ENCODE measurements at regions not wholly inside any gene's neighbourhood (a gene's known extent, or its start where the extent isn't known, plus 50 kb on each side); places are given as distances from the start of the nearest gene placed in this dataset.

DNA sequence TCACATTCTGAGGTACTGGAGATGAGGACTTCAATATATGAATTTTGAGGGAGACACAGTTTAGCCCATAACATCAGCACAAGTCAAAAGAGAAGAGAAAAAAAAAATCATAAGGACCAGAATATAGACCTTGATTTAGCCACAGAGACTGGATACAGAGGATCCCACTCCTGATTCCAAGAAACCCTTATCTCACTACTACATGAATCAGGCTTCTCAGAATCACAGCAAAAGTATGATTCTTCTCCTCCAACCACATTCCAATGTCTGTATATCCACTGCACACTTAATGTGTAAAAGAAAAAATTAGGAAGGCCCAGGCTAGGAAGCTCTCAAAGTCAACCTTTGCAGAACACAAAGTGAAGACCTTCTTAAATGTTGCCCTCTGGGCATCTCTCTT lies 610.9 kb downstream of the DTWD2 start:
- TF ChIP-seq CTCF (IDR thresholded peaks at IDR 0.05), result no peak
- no peak for TF ChIP-seq POLR2AphosphoS5 (IDR thresholded peaks at IDR 0.05)
